Central memory CD4-positive, alpha-beta T cell (primary cell): ENCODE measurements at regions not wholly inside any gene's neighbourhood (a gene's known extent, or its start where the extent isn't known, plus 50 kb on each side); places are given as distances from the start of the nearest gene placed in this dataset.
"Not testable (repeated sequence)": the region's sequence is repeated elsewhere in the genome, so short reads cannot be mapped to it uniquely, and the experiment has no call there.

Source experiments
- DNase-seq: peaks from one replicate; pipeline ENCODE4 v3.0.0; 2022

DNA sequence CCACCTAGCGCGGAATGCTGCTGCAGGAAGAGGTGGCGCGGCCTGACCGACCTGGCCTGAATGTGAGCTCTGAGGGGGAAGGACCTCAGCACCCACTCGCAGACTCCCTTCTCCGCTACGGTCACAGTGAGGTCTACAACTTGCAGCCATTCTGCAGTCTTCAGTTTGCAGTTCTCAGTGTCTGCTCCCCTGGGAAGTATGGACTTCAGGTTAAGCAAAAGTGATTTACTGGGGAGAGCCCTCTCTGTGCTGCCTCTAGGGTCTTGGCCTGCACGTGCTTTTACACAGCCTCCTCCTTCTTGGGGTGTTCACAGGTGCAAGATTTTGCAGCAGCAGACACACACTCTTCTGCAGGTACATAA is 296.0 kb downstream of the OMA1 start:
- no peak for DNase-seq

DNA sequence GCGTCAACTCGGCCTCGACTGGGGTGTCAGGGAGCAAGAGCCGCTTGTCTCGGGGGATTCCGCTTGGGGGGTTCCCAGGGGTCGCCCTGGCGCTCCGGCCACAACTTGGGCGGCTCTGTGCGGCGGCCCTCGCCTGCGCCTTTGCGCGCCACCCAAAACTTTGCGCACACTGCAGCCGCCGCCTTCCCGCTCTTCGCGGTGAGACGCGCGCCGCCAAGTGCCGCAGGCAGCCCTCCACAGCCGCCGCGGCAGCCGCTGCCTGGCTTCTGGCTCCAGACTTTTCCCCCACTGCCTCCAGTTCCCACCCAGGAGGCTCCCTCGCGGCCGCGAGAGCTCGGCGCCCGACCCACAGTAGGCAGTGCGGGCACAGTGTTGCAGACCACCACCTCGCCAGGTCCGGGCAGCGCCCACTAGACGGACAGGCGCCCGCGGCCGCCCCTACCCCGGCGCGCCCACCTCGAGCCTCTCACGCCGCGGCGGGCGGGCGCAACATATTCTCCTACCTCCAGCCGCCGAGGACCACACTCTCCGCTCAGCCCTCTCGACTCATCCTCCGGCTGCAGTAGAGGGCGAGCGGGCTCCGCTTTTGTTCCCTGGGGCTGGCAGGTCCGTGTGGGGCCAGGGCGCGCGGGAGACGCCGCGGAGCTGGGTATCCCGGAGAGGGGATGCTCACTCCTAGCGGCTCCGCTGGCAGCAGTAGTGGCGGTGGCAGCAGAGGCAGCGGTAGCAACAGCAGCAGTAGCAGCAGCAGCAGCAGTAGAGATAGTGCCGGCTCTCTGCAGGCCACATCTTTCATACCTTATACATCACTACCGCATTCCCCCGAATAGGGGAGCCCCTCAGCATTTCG is 296.6 kb downstream of the OMA1 start:
- no peak for DNase-seq

DNA sequence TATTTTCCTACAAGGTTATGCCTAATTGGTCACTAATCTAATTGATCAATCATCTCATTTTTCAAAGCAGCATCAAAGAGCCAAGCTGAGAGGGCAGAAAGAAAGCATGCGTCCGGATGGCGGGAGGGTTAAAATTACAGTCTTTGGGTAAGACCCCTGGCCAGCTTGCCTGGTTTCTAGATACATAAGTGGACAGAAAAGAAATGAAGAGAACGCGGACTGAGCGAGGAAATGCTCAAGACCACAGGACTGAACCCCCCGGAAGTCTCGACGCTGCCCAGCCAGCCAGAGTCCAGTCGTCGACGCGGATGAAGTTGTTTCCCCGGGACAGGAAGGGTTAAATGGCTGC is 297.2 kb downstream of the OMA1 start:
- no peak for DNase-seq

DNA sequence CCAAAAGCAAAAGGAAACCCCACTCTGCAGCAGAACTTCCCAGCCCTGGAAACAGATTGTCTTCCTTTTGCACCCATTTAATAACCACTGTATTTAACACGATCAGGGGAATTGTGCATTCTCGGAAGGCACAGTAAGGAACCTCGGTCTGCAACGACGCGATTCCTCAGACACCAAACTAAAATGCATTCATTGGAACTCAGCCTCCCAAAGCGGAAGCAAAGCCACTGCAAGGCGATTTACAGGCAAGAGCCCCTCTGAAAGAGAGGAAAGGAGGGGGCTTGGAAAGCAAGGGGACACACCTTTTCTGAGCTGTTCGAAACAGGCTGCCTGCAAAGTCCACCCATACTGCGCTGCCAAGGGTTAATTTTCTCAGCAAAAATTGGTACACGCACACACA is 297.7 kb downstream of the OMA1 start:
- no peak for DNase-seq

DNA sequence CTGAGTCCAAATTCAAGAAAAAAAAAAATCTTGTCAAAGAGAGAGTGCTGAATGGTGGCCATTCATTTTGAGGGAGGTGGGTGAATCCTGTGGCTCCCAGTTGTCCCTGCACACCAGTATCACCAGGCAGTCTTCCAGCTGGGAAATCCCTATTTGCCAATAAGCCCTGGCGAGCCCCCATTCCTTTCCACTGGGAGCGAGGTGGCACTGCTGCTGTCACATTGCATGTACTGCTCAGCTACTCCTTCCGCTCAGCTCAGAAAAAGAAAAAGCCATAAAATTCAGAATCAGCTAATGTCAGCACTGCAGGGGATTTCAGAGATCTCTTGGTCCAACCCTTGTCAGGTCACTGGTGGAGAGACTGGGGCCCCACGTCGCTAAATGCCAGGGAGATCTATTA is 298.5 kb downstream of the OMA1 start:
- DNase-seq, result no peak

DNA sequence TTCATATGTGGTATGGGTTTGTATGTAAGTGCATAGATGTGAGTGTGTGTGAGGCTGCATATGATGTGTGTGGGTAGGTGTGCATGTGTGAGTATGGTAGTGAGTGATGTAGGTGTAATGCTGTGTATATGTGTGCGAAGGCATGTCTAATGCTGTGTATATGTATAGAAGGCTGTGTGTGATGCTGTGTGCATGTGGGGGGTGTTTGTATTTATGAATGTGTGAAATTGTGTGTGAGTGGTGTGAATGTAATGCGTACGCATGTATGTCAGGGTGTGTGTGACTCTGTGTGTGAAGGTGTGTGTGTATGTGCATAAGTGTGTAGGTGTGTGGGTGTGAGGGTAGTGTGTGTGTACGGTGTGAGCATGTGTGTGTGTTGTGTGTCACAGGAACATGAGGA is 300.0 kb downstream of the OMA1 start:
- DNase-seq, result no peak

DNA sequence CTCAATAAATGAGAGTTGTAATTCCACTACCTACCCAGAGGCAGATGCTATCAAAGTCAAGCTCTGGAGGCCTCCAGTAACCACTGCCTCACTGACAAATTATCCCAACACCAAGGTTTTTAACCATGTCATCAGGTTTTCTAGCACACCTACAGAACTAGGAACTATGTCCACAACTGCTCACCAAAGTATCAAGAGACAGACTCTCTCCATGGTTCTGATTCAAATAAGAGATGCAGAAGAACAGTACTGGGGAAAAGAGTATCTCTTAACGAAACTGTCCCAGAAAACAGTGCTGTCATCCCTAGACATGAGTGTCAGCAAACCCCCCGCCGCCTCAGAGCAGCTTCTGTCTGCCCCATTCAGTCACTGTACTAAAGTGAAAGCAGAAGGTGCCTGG is 301.7 kb downstream of the OMA1 start:
- no peak for DNase-seq

DNA sequence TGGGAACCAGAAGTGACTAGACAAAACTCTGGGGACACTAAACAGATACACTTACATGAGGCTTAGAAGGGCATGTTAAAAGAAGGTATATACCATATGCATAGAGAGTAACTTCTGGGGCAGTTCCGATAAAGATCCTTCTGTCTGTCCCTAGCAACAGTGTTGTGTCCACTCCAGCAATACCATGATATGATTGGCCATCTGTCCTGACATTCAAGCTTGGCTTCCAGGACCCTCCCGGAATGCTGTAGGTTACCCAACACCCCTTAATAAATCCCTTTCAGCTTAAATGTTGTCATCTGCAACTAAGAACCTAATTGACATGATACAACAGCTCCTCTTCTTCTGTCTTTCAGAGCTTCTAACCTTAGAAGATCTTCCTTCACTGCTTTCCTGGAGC is 307.7 kb downstream of the OMA1 start:
- DNase-seq, result no peak

DNA sequence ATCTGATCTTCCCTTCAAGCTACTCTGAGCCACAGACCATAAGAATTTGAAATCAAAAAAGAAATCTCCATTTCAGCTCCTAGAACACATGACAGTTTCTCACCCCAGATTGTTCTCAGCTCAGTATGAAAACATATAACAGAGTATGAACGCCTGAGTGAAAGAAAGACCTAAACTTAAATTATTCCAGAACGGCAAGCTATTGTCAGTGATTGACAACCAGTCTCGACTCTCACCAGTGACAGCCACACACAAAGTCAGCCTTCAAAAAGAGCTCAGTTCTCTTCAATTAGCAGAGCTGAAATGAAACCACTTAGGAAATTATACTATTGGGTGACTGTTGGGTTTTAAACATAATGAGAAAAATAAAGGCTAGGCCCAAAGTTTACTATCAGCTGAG is 312.8 kb downstream of the OMA1 start:
- no peak for DNase-seq

DNA sequence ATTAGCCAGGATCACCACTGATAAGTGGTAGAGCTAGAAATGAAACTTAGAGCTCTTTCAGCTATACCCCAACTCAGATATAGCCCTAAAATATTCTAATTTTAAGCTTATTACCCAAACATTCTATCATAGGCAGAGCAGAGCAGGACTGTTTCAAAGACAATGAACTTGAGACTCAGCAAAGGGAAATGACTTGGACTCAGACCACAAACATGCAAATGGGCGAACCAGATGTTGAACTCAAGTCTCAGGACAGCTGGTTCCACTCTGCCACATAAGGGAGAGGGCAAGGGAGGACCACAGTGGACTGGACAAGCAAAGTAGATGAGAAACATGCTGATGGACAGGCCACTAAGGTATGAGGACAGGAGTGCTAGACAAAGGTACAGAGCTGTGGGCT is 315.3 kb downstream of the OMA1 start:
- no peak for DNase-seq

DNA sequence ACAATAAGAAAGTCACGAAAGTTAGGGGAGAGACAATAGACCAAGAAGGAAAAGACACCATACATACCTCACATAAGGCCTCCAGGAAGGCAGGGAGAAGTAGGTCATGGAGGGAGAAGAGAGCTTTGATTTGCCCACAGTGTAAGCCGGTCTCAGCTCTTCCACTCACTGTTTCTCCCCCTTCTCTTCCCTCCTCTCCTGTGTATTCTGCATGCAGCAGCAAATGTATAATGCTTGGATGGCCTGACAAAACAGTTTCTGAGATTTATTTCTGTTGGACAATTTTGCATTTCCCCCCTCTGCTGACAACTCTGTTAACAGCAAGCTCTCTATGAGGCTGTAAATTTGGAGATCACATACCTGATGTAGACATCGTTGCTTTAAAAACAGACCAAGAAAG is 318.9 kb downstream of the OMA1 start:
- DNase-seq, result no peak

DNA sequence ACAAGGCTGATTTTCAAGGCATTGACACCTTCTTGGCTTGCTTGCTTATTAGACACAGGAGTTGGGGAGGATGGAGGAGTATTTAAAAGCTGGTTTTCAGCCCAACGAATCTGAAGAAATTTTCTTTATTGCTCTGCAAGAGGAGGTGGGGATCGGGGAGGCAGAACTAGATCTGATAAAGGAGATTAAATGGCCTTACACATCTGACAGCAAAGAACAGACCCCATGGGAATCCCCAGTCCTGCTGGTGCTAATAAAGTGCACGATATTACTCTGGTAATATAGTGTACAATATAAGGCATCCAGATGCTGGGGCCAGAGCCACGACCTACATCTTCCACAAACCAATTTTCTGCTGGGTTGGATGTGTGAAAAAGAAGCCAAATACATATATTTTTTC is 323.0 kb downstream of the OMA1 start:
- no peak for DNase-seq

DNA sequence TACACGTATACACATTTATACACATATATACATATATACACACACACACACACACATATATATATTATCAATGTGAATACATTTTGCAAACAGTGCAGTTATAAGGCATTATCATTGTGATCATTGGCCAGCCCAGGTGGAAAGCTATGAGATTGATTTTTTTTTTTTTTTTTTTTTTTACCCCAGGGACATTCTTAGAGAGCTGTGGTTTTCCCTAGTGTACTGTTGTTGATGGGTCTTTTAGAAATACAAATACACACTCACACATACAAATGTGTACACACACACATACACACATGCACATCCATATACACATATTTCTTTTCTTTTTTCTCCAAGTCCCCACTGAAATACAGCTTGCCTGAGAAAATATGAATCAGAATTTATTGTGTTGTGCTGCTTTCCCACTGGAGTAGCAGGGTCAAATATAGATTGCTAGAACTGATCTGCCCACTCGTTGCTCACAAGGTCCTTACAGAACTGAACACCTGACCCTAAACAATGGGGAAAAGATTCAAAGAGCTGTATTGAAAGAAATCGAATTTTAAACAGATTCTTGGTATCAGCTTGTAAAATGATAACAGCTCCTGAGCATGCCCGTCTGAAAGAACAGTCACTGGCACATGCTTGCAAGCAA is 325.6 kb downstream of the OMA1 start:
- DNase-seq, result no peak

DNA sequence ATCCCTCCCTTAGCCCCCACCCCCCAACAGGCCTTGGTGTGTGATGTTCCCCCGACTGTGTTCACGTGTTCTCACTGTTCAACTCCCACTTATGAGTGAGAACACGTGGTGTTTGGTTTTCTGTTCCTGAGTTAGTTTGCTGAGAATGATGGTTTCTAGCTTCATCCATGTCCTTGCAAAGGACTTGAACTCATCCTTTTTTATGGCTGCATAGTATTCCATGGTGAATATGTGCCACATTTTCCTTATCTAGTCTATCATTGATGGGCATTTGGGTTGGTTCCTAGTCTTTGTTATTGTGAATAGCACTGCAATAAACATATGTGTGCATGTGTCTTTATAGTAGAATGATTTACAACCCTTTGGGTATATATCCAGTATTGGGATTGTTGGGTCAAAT is 330.4 kb downstream of the OMA1 start:
- DNase-seq, result not testable (repeated sequence)

DNA sequence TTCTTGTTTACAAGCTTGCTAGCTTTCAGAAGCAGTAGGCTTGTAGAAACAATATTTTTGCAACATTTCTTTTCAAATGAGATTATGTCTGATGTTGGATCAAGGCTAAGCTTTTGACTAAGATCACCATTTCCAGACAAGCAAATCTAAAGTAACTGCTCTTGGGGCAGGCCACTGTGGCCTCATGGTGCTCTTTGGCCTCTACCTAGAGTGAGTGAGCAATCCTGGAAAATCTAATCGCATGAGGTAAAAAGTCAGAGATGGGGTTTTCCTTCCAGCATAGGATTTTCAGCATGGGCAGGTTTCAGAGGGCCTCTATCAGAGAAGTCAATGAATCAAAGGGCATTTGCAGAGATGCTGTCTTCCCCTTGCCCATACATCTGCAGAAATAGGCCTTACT is 331.9 kb downstream of the OMA1 start:
- DNase-seq, result no peak

DNA sequence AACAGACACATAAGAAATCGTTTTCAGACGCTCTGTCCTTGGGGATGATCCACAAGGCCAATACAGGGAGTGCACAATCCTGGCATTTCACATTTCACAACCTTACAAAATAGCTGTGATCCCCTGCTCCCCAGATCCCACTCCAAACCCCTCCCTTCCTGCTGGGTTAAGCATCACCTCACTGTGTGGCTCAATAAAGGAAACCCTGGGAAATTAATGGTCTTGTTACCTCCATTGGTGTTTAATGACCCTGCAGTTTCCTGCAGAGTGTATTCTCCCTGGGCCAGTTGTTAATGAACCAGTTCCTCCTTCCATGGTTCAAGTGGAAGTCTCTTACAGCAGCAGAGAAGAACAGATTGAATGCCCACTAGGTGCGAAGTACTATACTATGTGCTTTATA is 334.7 kb downstream of the OMA1 start:
- no peak for DNase-seq

DNA sequence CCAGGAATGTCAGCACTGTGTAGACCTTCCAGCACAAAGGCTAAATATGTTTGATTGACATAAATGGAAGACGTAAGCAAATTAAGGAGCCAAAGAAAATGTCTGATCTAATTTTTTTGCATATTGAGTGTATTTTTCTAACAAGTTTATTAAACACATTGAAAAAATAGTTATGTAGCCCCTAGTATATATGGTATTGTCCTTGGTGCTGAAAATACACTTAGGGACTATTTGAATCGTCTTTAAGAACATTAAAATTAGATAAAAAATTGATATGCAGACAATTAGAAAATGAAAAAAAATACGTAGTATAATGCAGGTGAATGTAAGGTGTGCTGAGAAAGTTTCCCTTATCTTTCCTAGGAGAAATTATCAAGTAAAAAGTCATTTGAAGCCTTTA is 337.0 kb downstream of the OMA1 start:
- no peak for DNase-seq

DNA sequence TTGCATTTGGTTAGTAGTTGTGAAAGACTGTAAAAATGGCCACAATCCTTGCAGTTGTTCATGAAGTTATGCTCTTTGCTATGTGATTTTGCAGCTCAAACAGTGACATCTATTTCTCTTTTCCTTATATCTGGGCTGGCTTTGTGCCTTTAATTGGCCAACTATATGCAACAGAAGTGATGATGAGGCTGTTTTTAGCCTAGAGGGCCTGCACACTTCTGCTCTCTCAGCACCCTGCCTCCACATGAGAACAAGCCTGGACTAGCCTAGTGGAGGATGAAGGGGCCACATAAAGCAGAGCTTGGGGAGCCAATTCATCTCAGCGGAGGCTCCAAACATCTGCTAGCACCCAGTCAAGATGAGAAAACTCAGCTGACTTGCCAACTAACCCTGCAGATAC is 339.8 kb downstream of the OMA1 start:
- no peak for DNase-seq

DNA sequence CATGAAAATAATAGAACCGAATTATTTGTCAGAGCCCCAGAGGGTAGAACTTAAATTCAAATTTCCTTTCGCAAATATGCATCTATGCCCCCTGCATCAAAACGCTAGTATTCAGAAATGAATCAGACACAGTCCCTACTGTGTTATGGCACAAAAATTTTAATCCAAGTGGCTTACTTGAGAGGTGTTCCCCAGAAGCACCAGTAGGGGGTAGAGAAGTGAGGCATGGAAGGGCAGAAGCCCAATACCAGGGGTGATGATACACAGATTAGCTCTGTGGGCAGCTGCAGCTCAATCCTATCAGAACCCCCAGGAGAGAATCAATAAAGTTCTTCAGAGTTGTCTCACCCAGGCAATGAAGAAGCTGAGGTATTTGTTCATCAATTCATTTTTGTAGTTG is 342.2 kb downstream of the OMA1 start:
- no peak for DNase-seq

DNA sequence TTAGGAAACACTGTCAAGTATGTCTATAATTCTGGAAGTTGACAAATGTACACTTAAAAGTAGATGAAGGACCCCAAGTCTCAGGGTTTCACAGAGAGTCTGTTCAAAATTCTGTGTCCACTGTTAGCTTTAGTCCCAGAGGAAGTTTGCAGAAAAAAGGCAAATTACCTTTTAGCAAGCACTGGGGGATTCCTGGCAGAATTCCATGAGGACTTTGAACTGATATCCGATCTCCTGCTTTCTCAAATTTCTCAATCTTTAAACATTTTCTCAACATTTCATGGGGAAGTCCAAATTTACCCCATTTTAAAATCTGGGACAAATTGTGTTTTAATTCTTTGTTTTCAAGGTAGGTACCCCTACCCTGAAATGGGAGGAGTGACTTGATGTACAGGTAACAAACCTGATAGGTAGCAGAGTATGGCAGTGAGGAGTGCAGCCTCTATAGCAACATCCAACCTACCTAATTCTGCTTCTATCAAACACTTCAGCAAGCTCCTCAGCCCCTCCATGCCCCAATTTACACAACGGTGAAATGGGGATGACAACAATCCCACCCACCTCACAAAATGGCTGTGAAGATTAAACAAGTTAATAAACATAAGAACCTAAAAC is 344.9 kb downstream of the OMA1 start:
- DNase-seq, result no peak

DNA sequence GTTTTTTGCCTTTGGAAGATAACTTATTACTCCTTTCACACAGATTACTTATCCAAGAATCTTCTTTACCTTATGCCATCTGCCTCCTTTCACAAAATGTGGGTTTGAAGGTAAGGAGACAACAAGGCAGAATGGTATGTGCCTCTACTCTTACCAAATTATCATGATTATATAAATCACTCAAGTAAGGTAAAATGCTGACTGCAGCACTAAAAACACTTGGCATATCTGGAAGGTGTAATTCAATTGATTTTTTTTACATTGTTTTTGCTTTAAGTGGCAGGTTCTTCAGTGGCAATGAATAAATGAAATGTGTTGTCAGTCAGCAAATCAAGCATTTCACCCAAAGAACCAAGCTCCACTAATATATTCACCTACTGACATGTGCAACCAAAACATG is 346.1 kb downstream of the OMA1 start:
- no peak for DNase-seq

DNA sequence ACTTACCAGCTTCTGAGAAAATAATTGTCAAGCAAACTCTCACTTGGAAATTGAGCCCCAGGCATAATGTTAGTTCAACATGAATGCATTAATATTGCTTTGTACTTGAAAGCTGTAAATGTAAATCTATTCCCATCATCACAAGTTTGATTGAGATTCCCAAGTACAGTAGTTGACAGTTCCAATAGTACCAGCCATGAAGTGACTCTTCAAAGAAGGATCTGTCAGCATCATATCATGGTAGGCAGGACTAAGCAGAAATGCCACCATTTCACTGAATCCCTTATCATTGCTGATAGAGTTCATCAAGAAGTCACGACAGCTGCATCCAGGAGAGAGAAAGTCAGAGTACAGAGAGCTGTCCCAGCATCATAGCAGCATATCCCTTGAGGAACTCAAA is 348.7 kb downstream of the OMA1 start:
- DNase-seq, result no peak

DNA sequence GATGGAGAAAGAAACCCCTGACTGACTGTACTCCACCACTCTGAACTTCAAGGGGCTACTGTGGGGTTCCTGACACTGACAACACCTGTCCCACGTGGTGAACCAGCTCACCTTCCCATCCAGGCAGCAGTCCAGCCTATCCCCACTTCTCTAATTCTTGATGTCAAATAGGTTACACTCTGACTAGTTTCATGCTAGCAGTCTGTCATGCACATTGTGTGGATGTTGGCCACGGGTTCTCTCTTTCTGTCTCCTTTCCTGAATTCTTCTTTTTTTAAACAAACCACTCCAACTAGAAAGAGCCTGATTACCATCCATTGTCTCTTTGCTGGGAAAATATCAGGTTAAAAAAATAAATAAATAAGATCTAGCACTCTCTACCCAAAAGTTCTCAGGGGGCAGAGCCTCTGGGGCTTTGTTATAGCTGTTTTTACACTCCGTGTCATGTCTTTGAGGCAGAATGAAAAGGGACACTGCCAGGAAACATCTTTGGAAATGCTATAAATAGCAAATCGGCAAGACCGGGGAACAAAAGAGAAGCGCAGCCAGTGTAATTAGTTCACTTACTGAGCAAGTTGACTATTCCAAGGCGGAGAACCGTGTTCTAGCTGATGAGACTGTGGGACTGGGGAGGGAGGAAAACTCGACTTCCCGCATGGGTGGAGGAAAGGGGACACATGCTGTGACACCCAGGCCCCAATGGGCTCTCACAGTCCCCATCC is 356.1 kb downstream of the OMA1 start:
- DNase-seq, result no peak

DNA sequence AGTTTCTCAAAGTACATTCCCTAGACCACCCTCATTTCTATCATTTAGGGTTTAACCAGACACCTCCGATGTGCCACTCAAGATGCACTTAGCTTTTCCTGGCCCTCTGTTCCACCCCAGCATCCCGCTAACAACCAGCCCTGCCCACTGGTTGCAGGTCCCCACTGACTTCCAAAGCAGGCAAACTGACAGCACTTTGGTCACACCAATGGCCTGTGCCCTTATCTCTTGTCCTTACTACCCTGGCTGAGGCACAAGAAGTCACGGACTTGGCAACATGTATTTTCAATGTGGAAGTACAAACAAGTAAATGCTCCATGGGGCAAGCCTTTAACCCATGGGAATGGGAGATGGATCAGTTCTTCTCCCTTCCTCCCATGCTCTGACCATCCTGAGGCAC is 357.1 kb downstream of the OMA1 start:
- no peak for DNase-seq
